Kidney (tissue), 13 donors: ENCODE measurements at regions not wholly inside any gene's neighbourhood (a gene's known extent, or its start where the extent isn't known, plus 50 kb on each side); places are given as distances from the start of the nearest gene placed in this dataset.

Source experiments
- DNase-seq, 5 donors: peaks; one replicate each; pipeline ENCODE4 v3.0.0-alpha.2; 2013 to 2020
- FAIRE-seq: peaks from 2 replicates; lab custom pipeline; 2012; peaks lifted over from hg19 to GRCh38; lab: Jason Lieb, UNC
- H3K27ac ChIP-seq, 2 donors: one replicate each; pipeline ENCODE4 v1.7.0; 2013; ENCODE audit warnings: low read depth in 2 of 2, low read length in 2 of 2, inconsistent platforms in 1 of 2
- H3K27me3 ChIP-seq: one replicate; pipeline ENCODE4 v1.7.1; 2013; ENCODE audit warnings: low read length, inconsistent platforms; ENCODE audit not compliant: control insufficient read depth, insufficient read depth
- H3K36me3 ChIP-seq, 3 donors: one replicate each; pipeline versions ENCODE4 v1.7.0 to v1.7.1; 2013; ENCODE audit warnings: low read length in 3 of 3, control low read depth in 1 of 3, inconsistent platforms in 1 of 3; ENCODE audit not compliant: insufficient read depth in 3 of 3, control insufficient read depth in 2 of 3
- H3K4me1 ChIP-seq, 3 donors: one replicate each; pipeline versions ENCODE4 v1.7.0 to v1.7.1; 2013; ENCODE audit warnings: low read length in 3 of 3, inconsistent platforms in 1 of 3, low read depth in 1 of 3; ENCODE audit not compliant: control insufficient read depth in 2 of 3, insufficient read depth in 2 of 3
- H3K4me3 ChIP-seq, 3 donors: one replicate each; pipeline versions ENCODE4 v1.7.0 to v1.8.1; 2013; ENCODE audit warnings: low read length in 3 of 3, control low read depth in 1 of 3, inconsistent platforms in 1 of 3
- H3K9ac ChIP-seq, 3 donors: one replicate each; pipeline versions ENCODE4 v1.7.0 to v1.7.1; 2013; ENCODE audit warnings: low read length in 3 of 3, control low read depth in 1 of 3, inconsistent platforms in 1 of 3
- H3K9me3 ChIP-seq, 3 donors: one replicate each; pipeline versions ENCODE4 v1.7.0 to v1.7.1; 2013; ENCODE audit warnings: low read length in 3 of 3, control low read depth in 1 of 3, inconsistent platforms in 1 of 3; ENCODE audit not compliant: control insufficient read depth in 2 of 3, insufficient read depth in 1 of 3
- intact Hi-C: fragments of 100-400 bp; cut with DNase I; formaldehyde crosslinking; loops from one replicate; pipeline ENCODE4 v1.11.1; 2022
- TF ChIP-seq, protein P1 (sequence below): IDR thresholded peaks from 3 replicates; pipeline ENCODE4 v1.5.1; 2012; ENCODE audit warnings: mild to moderate bottlenecking, moderate library complexity, borderline replicate concordance; ENCODE audit not compliant: insufficient read depth; ENCODE audit errors: extremely low read depth
- donor health status: control.
- donor health status: control.
- donor health status: control.
- donor health status: control.
- donor health status: control.
- donor health status: DM: yes; HTN: yes; CAD: no.
- donor health status: Normal renal cell carcinoma (clear cell type).

DNA sequence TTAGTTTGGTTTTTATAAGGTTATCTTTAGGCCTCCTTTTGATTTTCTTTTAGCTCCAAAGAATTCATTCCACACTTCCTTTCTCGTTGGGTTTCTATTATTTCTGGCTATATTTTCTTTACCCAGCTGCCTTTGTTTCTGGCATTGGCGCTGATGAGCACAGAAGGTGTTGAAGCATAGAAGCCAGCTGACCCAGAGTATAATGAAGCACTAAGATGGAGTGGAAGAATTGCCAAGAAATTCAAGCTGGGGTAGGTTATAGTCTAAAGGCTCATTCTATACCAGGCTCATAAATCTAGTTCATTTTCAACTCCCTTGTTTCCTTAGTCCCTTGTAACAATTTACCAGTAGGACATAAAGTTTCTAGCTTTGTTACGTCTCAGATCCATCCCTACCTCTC, 169.5 kb downstream of the HRH4 start:
- TF ChIP-seq, protein P1, sequence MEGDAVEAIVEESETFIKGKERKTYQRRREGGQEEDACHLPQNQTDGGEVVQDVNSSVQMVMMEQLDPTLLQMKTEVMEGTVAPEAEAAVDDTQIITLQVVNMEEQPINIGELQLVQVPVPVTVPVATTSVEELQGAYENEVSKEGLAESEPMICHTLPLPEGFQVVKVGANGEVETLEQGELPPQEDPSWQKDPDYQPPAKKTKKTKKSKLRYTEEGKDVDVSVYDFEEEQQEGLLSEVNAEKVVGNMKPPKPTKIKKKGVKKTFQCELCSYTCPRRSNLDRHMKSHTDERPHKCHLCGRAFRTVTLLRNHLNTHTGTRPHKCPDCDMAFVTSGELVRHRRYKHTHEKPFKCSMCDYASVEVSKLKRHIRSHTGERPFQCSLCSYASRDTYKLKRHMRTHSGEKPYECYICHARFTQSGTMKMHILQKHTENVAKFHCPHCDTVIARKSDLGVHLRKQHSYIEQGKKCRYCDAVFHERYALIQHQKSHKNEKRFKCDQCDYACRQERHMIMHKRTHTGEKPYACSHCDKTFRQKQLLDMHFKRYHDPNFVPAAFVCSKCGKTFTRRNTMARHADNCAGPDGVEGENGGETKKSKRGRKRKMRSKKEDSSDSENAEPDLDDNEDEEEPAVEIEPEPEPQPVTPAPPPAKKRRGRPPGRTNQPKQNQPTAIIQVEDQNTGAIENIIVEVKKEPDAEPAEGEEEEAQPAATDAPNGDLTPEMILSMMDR, result no peak
- H3K9me3 ChIP-seq, result no peaks in the 10 kb centered on the region
- no peaks in the 10 kb centered on the region for H3K27me3 ChIP-seq
- no peak overlapping the region for H3K4me3 ChIP-seq
- H3K36me3 ChIP-seq, result no peaks in the 10 kb centered on the region
- FAIRE-seq (no peak), DNase-seq (peak in 2 of 5 donors; percentile 37 to 39)
- no peaks in the 10 kb centered on the region for H3K4me1 ChIP-seq
- no peak overlapping the region for H3K9ac ChIP-seq
- H3K27ac ChIP-seq, result no peak overlapping the region
- intact Hi-C loops, result no loop called here

DNA sequence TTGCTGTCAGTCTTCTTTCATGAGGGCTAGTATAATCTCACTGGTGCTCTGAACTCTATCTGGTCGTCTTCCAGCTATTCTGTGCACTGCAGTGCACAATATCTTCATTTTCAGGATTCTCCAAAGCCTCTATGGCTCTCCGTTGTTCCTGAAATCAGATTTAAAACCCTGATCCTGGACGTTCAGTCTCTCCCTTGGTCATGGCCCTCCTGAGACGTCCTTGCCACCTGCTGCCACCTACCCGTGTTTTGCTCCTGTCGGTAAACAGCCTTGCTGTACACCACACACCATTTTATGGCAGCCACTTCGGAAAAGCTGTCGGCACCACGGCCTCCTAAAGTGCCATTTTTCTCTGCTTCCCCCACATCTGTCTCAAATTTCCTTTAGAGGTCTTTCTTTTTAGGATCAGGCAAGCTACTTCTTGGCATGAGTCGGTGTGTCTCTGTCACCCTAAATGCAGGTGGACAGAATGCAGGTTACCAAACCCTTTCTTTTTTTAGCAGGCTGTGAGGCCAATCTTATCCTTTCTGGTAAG, 170.0 kb downstream of the HRH4 start:
- TF ChIP-seq, protein P1, result no peak
- H3K27ac ChIP-seq, result no peak overlapping the region
- intact Hi-C loops, result no loop called here
- H3K27me3 ChIP-seq, result no peaks in the 10 kb centered on the region
- no peaks in the 10 kb centered on the region for H3K36me3 ChIP-seq
- DNase-seq, result peak in 2 of 5 donors; percentile 13 to 25
- no peak overlapping the region for H3K9ac ChIP-seq
- FAIRE-seq, result no peak
- H3K4me1 ChIP-seq, result no peaks in the 10 kb centered on the region
- H3K4me3 ChIP-seq, result no peak overlapping the region
- no peaks in the 10 kb centered on the region for H3K9me3 ChIP-seq

DNA sequence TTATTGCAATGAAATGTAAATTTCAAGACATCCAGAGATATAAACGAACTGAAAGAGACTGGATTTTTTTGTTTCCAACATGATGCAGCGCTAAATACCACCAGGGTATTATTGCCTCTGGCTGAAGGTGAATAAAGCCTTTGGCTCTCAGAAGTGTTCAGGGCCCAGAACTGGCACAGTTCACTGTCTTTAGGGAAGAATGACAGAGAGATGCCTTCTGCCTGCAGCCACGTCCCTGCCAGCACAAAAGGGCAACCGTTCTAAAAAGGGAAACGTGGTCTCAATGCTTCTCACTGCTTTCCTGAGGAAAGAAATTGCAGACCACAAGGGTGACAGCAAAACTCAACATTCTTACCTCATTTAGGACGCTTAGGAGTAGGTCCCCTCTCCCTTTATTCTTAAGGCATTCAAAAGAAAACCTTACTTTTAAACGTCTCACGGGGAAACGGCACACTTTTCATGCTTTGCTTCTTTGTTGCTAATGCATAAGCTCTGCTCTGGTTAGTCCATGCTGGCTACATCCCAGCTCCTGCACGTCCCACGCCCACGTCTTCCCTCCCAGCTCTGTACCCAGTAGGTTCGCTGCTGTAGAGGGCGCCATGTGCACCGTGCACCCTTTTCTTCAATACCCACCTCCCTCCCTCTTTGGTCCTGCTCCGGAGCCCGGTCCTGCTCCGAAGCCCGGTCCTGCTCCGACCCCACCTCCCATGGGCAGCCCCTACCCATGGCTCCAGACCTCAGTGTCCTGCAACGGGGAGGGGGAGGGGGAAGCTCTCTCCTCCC, 171.0 kb downstream of the HRH4 start:
- intact Hi-C loops, result no loop called here
- no peaks in the 10 kb centered on the region for H3K9me3 ChIP-seq

More for the DNA sequence above, 171.0 kb downstream of the HRH4 start:
- TF ChIP-seq, protein P1, result no peak
- Histone ChIP-seq H3K4me3 (no peak overlapping the region), H3K4me1 (no peaks in the 10 kb centered on the region), H3K36me3 (no peaks in the 10 kb centered on the region), H3K27me3 (no peaks in the 10 kb centered on the region), H3K27ac (no peak overlapping the region), H3K9ac (no peak overlapping the region)
- FAIRE-seq, result no peak
- no peak for DNase-seq
